HG03558 (cell line): ENCODE measurements at regions not wholly inside any gene's neighbourhood (a gene's known extent, or its start where the extent isn't known, plus 50 kb on each side); places are given as distances from the start of the nearest gene placed in this dataset.

Source experiments
- ATAC-seq: cut with Tn5 transposase; IDR thresholded peaks from one replicate; pipeline ENCODE4 v1.9.1; 2021; ENCODE audit warnings: moderate number of reproducible peaks; ENCODE audit not compliant: unreplicated experiment; ENCODE audit errors: extremely low read depth

- ATAC-seq: no peak
These were observed 386.0 kb downstream of the CHSY3 start for GRCh38 chr5:130290219-130290618.

GRCh38 chr5:130289132-130290088 lies 385.1 kb downstream of the CHSY3 start:
- ATAC-seq: no peak

DNA sequence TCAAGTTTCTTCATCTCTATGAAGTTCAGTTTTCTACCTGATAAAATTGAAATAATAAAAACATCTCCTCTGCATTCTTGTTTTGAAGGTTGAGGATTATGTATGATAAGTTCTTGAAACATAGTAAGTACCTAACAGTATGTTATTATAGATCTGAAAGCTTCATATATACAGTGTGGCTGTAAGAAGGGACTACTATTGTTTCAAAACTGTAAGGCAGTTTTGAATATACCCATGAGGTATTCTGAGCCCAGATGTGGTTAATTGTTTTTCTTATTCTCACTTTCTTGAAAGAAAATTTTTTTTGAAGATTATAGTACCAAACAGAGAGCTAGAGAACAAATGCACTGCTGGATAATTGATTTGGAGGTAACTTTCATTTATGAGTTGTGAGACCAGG lies 383.2 kb downstream of the CHSY3 start:
- no peak for ATAC-seq

DNA sequence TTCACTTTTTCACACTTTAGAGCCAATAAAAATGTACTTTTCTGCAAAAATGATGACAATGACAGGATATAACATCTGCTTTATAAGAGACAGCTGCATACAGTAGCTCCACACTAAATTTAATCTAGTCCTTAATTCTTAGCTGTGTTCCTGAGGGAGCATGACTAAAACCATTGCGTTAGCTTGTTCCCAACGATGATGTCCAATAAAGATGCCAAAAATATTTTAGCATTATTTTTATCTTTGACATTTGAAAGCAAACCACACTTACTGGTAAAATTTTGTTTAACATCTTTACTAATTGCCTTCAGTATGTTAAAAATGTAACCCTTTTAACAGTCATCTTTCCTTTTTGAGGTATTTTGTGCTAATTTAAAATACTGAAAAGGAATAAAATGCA lies 382.7 kb downstream of the CHSY3 start:
- no peak for ATAC-seq

DNA sequence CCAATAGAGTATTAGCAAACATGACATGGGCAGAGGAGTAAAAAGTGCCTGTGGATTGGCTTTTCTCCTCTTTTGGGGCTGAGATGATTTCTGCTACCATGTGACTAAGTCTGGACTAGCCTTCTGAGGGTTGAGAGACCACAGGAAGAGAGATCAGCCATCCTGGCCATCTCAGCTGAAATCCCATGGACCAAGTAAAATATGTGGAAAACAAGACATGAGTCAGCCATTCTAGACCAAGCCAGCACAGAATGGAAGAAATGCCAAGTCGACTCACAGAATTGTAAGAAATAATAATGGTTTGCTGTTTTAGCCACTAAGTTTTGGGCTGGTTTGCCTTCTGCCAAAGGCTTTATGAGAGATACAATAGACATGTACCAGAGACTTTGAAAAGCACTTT lies 377.8 kb downstream of the CHSY3 start:
- ATAC-seq: no peak

GRCh38 chr5:130280528-130281217 lies 376.4 kb downstream of the CHSY3 start:
- no peak for ATAC-seq

GRCh38 chr5:130279386-130279785 lies 375.1 kb downstream of the CHSY3 start:
- ATAC-seq: no peak

- no peak for ATAC-seq
These were observed 373.9 kb downstream of the CHSY3 start for GRCh38 chr5:130278136-130278535.

DNA sequence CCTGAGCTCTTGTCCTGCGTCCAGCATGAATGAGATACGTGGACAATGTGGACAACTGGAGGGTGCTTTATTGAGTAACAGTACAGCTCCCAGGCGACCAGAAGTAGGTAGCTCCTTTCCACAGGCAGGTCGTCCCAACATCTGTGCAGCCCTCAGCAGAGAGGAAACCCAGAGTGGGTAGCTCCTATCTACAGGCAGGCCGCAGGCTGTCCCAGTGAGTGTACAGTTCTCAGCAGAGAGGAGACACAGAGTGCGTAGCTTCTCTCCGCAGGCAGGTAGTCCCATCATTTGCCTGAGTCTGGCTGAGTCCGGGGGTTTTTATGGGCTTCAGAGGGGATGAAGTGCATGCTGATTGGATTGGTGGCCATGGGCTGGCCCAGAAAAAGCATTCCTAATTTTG lies 373.3 kb downstream of the CHSY3 start:
- no peak for ATAC-seq

- ATAC-seq: no peak
These were observed 372.7 kb downstream of the CHSY3 start for GRCh38 chr5:130277002-130277401.

- no peak for ATAC-seq
These were observed 368.6 kb downstream of the CHSY3 start for GRCh38 chr5:130272837-130273236.

- no peak for ATAC-seq
These were observed 366.5 kb downstream of the CHSY3 start for GRCh38 chr5:130270786-130271185.

DNA sequence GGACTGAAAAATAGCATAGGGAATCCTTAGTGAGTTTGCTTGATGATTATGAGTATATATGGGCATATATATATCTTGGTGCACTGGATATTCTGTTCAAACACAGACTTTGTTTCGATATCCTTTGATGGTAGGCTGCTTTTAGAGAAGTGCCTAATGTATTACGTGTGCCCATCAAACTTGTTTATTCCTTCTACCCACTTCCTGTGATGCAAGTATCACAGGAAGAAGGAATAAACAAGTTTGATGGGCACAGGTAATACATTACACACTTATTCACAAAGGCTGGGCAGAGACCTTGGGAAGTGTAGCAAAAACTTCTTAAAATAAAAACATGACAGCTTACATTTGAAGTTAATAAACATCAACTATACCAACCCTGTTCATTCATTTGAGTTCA lies 364.2 kb downstream of the CHSY3 start:
- ATAC-seq: no peak

DNA sequence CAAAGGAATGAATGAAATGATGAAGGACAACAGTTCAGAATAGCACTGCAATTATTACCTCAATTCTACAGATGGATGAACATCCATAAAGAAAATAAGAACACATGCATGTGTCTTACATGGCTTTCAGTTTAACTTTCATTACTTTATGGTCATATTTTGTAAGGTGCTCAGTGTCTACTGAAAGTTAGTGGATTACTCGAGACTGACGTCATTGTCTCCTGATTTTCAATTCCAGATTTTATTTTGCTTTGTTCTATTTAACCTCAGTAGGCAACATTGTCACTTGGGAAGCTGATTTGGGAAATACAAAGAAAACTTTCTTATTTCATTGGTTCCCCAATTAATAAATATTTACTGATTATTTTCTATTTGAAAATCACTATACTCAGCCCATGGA lies 363.7 kb downstream of the CHSY3 start:
- no peak for ATAC-seq

- ATAC-seq: no peak
These were observed 356.2 kb downstream of the CHSY3 start for GRCh38 chr5:130260481-130260880.

- ATAC-seq: no peak
These were observed 347.7 kb downstream of the CHSY3 start for GRCh38 chr5:130251931-130252330.

DNA sequence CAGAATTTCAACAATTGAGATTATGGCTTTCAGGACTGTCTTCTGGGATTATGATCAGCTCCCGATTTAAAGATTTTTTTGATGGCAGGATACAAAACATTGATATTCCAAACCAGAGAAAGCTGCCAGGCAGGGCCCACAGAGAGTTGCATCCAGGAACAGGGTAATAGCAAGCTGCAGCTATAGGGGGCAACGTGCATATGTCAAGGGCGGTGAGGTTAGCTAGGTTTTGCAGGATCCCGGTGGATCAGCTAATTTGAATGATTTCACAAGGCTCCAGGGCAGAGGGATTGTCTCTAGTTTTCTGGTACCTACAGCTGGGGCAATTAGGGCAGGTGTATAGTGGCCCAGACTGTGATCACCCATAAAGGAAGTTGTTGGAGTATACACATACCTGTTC lies 339.4 kb downstream of the CHSY3 start:
- no peak for ATAC-seq

DNA sequence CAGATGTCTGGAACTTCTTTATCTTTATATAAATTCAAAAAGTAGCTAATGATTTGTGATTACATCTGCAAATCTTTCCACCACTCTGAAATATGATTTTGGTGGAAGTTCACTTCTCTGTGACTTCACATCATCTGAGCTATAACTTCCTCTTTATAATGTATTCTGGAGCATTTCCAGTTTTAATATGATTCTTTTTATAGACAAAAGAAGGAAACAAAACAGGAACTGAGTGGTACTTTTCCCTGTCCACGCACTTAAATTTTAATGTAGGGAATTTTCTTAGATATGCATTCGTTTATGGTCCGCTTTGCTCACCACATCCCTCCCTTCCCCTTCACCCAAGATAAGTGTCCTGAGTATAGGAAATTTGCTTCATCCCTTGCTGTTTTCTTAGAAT lies 333.5 kb downstream of the CHSY3 start:
- ATAC-seq: no peak
